ENCODE measurements at regions not wholly inside any gene's neighbourhood (a gene's known extent, or its start where the extent isn't known, plus 50 kb on each side); places are given as distances from the start of the nearest gene placed in this dataset.

DNA sequence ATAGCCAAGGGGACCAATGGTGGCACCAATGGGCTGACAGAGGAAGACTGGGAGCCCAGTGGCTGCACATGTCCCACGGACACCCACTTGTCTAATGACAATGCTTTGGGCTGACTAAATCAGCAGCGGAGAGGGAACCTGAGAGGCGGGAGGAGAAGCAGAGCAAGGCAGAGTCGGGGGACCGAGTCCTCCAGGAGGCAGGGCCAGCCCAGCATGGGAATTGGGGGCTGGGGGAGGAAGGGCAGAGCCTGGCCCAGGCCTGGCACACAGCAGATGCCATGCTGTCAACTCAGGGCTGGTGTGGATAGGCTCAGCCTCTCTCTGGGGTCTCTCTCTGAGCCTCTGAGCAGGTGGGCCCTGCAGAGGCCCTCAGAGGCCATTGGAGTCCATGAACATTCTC lies 78.4 kb upstream of the KLF13 start:
- H3K27ac Mint-ChIP-seq = no peak overlapping the region

DNA sequence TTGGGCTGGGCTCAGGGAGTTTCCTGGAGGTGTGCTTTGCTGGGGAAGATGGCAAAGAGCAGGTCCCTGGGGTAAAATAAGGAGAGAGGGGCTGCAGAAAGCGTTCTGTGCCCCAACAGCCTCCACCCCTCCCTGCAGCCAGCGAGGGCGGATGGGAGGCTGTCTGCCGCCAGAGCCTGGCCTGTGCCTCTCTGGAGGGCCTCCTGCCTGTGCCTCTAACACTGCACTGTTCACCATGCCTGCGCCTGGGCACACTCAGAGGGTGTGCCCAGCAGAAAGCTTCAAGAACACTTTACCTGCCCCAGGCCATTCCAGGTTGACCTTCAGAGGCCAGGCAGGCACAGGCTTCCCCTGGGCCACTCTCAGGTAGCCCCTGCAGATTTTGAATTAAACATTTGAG lies 77.7 kb upstream of the KLF13 start:
- H3K9me3 Mint-ChIP-seq = no peaks in the 10 kb centered on the region
- intact Hi-C loops (cut with micrococcal nuclease) = no loop called here

More for the DNA sequence above, 78.4 kb upstream of the KLF13 start:
- ChIA-PET CTCF (no interaction called here), POLR2A (interaction anchor here (1.5 kb wide), 1 partner anchor 17 kb away, joined by 6 read pairs; no protein-coding TSS in a partner anchor)
- no peaks in the 10 kb centered on the region for H3K27me3 Mint-ChIP-seq
- no peaks in the 10 kb centered on the region for H3K9me3 Mint-ChIP-seq
- H3K4me3 Mint-ChIP-seq = no peak overlapping the region
- intact Hi-C loops (cut with micrococcal nuclease) = no loop called here
- ATAC-seq (no peak), DNase-seq (no peak)
- H3K36me3 Mint-ChIP-seq (ENCODE audit: low read depth) = no peaks in the 10 kb centered on the region
- TF ChIP-seq, protein P1, sequence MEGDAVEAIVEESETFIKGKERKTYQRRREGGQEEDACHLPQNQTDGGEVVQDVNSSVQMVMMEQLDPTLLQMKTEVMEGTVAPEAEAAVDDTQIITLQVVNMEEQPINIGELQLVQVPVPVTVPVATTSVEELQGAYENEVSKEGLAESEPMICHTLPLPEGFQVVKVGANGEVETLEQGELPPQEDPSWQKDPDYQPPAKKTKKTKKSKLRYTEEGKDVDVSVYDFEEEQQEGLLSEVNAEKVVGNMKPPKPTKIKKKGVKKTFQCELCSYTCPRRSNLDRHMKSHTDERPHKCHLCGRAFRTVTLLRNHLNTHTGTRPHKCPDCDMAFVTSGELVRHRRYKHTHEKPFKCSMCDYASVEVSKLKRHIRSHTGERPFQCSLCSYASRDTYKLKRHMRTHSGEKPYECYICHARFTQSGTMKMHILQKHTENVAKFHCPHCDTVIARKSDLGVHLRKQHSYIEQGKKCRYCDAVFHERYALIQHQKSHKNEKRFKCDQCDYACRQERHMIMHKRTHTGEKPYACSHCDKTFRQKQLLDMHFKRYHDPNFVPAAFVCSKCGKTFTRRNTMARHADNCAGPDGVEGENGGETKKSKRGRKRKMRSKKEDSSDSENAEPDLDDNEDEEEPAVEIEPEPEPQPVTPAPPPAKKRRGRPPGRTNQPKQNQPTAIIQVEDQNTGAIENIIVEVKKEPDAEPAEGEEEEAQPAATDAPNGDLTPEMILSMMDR (IDR thresholded peaks at IDR 0.05) = no peak
- no peaks in the 10 kb centered on the region for H3K4me1 Mint-ChIP-seq (ENCODE audit: low read depth)

DNA sequence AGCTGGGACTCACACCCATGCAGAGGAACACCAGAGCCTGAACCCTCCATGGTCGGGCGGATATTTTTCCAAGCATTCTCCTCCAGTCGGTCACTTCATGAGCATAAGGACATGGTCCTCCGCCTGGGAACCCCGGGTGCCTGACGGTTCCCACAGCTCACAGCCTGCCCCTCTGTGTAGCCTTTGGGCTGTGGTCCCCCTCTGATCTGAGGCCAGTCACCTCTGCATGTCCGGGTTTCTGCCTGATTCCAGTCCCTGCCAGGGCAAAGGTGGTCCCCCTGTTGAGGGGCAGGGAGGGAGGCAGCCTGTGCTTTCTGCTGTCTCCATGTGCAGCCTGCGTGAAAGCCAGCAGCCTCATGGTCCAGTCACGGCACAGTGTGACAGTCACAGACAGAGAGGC lies 76.6 kb upstream of the KLF13 start:
- intact Hi-C loops (cut with micrococcal nuclease) = no loop called here
- TF ChIP-seq, protein P1 (IDR thresholded peaks at IDR 0.05) = no peak
- Mint-ChIP-seq H3K27ac (no peak overlapping the region), H3K27me3 (no peaks in the 10 kb centered on the region), H3K4me3 (no peak overlapping the region), H3K4me1 (ENCODE audit: low read depth) (peaks cover 2% of the 10 kb centered on the region), H3K9me3 (no peaks in the 10 kb centered on the region), H3K36me3 (ENCODE audit: low read depth) (no peaks in the 10 kb centered on the region)
- POLR2A ChIA-PET = no interaction called here
- DNase-seq = no peak
- no peak for ATAC-seq
- CTCF ChIA-PET = no interaction called here

More for the DNA sequence above, 77.7 kb upstream of the KLF13 start:
- no peaks in the 10 kb centered on the region for H3K4me1 Mint-ChIP-seq (ENCODE audit: low read depth)
- ATAC-seq (no peak), DNase-seq (no peak)
- H3K27ac Mint-ChIP-seq = no peak overlapping the region
- no peaks in the 10 kb centered on the region for H3K27me3 Mint-ChIP-seq
- POLR2A ChIA-PET = interaction anchor here (1.5 kb wide), 1 partner anchor 16 kb away, joined by 6 read pairs; no protein-coding TSS in a partner anchor
- no peaks in the 10 kb centered on the region for H3K36me3 Mint-ChIP-seq (ENCODE audit: low read depth)
- TF ChIP-seq, protein P1 (IDR thresholded peaks at IDR 0.05) = no peak
- CTCF ChIA-PET = no interaction called here
- no peak overlapping the region for H3K4me3 Mint-ChIP-seq

DNA sequence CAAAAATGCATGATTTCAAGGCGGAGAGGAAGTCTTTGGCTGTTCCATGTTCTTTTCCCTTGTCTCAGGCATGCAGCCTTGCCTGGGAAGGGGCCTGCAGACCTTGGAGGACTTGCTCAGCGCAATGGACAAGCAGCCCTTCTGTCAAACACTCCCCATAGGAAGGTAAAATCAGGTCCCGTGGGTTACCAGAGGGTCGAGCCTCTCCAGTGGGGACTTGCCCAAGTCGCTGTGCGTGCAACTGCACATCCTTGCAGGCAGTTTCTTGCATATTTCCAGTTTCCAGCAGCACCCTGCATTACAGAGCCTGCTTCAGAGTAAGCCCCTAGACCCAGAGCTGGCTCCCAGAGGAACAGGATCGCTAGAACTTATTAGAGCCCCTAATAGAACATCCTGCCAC lies 75.5 kb upstream of the KLF13 start:
- ATAC-seq (no peak), DNase-seq (no peak)
- no peaks in the 10 kb centered on the region for H3K36me3 Mint-ChIP-seq (ENCODE audit: low read depth)
- no peaks in the 10 kb centered on the region for H3K9me3 Mint-ChIP-seq
- H3K27ac Mint-ChIP-seq = no peak overlapping the region
- peaks cover 6% of the 10 kb centered on the region for H3K4me1 Mint-ChIP-seq (ENCODE audit: low read depth)
- intact Hi-C loops (cut with micrococcal nuclease) = no loop called here
- CTCF ChIA-PET = interaction anchor here (1.1 kb wide), 1 partner anchor 17 kb away, joined by 3 read pairs; no protein-coding TSS in a partner anchor
- H3K4me3 Mint-ChIP-seq = no peak overlapping the region
- POLR2A ChIA-PET = no interaction called here
- no peaks in the 10 kb centered on the region for H3K27me3 Mint-ChIP-seq
- TF ChIP-seq, protein P1 (IDR thresholded peaks at IDR 0.05) = no peak

DNA sequence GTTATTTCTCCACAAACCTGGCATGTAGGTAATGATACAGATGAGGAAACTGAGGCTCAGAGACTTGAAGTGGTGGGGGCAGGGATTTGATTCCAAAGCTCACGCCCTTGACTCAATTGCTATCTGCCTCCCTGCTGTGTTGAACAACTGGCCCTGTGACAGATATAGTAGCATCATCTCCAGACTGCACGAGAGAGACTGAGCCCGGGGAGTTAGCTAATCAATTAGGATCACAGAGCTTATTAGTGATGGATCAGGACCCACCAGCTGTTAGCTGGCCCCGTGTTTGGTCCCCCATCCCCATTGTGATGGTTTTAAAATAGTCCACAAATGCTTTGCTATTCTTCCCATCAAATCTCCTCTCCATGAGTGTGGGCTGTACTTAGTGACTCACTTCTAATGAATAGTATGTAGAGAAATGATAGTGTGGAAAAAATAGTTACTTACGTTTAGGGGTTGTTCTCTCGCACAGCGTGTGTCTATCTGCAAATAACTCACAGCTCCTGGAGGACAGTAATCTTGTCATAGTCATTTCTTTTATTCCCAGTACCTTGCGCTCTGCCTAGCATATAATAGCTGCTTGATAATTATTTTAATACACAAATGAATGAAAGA lies 74.4 kb upstream of the KLF13 start:
- CTCF ChIA-PET = interaction anchor here (0.8 to 1.4 kb wide), 4 partner anchors 11 to 220 kb away, joined by 3 read pairs; no protein-coding TSS in a partner anchor
- no peak overlapping the region for H3K27ac Mint-ChIP-seq

More for the DNA sequence above, 74.4 kb upstream of the KLF13 start:
- DNase-seq = no peak
- TF ChIP-seq, protein P1 (IDR thresholded peaks at IDR 0.05) = no peak
- H3K27me3 Mint-ChIP-seq = no peaks in the 10 kb centered on the region
- POLR2A ChIA-PET = no interaction called here
- no peaks in the 10 kb centered on the region for H3K36me3 Mint-ChIP-seq (ENCODE audit: low read depth)
- H3K4me3 Mint-ChIP-seq = no peak overlapping the region
- no peak for ATAC-seq
- peaks cover 15% of the 10 kb centered on the region for H3K4me1 Mint-ChIP-seq (ENCODE audit: low read depth)
- intact Hi-C loops (cut with micrococcal nuclease) = no loop called here
- no peaks in the 10 kb centered on the region for H3K9me3 Mint-ChIP-seq
